Activated CD8-positive, alpha-beta memory T cell treated with anti-CD3 and anti-CD28 coated beads, Interleukin-2, amount 50 U/mL, for 48 hours (primary cell): ENCODE measurements at regions not wholly inside any gene's neighbourhood (a gene's known extent, or its start where the extent isn't known, plus 50 kb on each side); places are given as distances from the start of the nearest gene placed in this dataset.

Experiments used
- DNase-seq: peaks from one replicate; pipeline ENCODE4 v3.0.0-alpha.2; 2020

DNA sequence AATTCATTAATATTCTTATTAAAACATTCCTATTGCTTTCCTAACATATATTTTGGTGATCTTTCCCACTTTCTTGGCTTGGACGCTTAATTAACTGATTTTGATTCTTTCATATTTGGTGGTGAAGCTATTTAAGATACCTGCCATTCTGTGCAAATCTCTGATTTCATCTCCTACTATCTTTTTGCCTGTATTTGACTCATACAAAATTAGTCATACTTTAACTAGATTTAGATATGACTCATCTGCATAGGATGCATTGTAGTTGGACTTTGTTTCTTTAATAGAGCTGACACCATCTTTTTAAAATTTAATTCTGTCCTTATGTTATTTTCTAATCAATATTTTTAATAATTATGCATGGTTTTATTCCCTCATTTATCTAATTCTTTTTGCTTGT, 93.8 kb upstream of the PLPPR4 start:
- no peak for DNase-seq

DNA sequence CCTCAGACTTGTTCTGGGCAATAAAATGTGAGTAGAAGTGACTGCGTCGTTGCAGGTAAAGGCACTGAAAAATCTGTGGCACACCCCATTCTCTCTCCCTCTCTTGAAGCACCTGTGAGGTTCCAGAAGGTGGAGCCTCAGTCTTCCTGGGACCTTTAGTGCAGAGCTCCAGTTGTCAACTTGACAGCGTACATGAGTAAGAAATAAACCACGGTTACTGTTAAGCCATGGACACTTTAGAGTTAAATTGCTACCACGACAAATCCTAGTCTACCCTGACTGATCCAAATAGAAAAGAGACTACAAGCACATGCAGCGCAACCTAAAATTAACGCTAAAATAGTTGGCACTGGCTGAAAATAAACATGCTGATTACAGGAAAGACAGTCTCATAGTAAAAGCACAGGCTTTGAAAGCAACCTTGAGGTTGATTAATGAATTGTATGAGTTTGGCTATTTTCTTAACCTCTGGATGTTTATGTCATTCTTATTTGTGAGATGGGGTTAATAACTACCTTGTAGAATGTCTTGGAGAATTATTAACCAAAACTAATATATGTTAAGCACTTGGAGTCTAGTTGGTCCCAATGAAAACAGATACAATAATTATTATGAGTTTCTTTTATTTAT, 93.0 kb upstream of the PLPPR4 start:
- no peak for DNase-seq

DNA sequence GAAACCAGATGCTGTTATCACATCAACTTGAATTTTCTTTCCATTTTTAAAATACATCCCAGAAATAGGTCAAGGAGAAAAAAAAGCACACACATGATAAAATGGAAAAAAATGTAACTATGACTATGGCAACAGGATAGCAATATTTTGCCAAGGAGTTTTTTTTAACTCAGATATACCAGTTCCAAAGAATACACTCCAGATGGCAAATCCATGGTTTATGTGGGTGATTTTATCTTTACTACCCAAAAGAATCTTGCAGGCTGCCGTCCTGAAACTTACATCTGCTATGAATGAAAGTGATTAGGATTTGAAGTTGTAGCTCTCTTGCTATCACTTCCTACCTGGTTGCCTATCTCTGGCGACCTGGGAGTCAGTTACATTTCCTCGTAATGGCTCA, 91.0 kb upstream of the PLPPR4 start:
- no peak for DNase-seq

DNA sequence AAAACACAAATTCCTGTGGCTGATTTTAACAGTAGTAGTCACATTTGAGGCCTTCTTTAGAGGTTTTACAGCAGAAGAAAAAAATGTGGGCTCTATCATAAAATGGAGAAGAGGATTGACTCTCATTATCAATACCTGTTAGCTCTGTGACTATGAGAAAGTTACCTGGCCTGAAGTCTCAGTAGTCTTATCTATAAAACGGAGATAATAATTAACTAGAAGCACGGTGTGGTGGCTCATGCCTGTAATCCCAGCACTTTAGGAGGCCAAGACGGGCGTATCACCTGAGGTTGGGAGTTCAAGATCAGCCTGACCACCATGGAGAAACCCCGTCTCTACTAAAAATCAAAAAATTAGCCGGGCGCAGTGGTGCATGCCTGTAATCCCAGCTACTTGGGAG, 90.4 kb upstream of the PLPPR4 start:
- DNase-seq = no peak

DNA sequence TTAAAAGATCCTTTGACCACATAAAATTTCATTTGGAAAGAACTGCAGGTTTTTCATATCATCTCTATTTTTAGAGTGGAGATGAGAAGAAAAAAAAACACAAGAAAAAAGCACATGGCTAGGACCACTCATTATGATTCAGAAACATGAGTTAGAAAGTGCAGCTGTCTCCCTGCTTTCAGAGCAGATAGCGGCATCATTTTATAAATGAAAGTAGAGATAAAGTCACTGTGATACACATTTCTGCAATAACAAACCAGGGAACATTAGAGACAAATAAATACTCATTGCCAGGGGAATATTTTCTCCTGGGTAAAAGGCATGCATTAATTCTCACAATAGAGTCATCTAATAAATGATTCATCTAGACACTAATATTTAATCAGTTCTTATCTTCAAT, 87.5 kb upstream of the PLPPR4 start:
- DNase-seq = no peak

DNA sequence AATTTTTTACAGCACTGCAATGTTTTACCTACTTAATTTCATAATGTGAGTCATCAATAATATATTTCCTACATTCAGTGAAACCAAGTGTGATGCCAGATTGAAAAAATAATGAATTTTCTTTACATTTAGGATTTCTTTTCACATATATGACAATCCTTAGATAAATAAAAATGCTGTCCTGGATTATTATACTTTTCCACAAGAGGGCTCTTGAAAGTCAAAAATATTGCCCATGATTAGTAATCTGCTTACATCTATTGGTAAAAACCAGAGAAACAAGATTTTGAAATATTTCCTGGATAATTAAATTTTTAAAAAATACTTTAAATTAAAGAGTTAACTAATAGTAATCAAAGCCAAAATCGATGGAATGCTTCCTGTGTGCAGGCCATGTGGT, 86.8 kb upstream of the PLPPR4 start:
- no peak for DNase-seq

DNA sequence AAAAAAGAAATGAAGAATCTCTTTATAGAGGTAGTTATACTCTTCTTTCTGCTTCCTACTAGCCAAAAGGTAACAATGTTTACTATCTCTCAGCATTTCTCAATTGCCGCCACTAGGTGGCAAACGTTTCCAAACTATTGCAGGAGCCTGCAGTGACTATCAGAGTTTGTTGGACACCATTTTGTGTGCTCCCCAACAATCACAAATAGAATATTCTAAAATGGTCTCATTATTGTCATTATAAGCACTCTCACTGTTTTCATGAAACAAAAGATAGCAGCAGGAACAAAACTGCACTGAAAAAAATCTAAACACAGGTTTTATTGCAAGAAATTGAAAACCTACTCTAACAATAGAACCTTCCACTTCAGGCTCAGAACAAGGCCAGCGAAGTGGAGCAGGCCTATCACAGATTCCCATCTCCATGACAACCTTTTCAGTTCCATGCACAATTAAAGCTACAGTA, 83.9 kb upstream of the PLPPR4 start:
- peak; percentile 67 for DNase-seq

DNA sequence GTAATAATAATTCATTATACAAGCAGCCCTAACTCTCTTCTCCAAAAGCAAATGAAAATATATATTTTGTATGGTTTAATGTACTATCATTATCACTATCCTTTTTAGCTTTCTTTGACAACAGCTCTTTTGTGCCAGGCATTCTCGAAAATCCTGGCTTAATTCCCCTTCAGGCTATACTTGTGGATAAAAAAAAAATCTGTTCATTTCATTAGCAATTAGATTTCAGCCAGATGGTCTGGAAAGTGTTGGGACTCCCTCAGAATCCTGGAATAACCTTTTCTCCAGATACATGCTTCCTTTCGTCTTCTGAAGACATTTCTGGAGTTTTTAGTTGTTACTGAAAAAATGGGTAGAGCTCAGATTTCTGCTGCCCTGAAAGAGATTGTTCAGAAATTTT, 83.4 kb upstream of the PLPPR4 start:
- DNase-seq = no peak

DNA sequence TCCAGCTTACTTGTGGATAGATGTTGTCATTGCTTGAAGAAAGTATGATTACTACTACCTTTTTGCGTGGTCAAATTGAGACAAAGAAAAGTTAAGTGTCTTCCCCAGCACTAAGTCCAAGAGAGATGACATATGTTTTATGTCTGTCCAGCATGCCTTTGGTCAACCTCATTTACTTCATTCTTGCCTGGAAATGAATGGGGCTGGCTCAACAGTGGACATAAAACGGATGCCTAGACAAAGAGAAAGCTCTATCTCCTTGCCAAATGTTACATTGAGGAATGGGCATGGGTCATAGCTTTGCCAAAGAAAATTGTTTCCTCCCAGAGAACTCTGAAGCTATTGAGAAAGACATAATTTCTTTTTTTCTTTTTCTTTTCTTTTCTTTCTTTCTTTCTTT, 82.4 kb upstream of the PLPPR4 start:
- DNase-seq = no peak

DNA sequence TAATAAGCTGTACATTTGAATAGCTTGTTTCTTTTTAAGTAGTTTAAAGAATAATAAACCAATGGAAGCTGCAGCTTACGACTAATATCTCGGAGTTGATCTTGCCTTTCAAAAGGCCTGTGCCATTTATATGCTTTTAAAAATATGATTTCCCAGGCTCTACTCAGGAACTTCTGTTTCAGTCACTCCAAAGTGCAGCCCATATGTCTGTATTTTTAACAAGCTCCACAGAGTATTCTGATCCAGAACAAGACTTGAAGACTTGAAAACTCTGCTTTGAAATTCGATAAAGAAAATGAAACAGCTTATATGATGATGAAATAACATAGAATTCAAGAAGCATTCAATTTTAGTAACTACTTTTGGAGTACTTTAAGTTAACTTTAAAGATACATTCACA, 79.1 kb upstream of the PLPPR4 start:
- DNase-seq = no peak

DNA sequence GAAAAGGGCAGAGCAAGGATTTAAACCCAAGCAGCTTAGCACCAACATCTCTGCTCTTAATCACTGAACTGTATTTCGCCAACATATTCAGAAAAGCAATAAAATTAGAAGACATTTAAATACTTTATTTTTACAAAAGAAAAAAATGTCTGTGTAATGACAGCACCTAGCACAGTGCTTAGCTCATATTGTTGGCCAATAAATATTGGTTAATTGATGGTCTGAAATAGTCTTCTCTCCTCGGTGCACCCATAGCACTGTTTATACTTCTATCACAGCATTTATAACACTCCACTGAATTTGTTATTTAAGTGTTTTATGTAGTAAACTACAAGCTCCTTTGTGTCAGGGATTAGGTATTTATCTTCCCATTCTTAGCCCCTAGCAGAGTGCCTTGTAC, 70.9 kb upstream of the PLPPR4 start:
- DNase-seq = no peak

DNA sequence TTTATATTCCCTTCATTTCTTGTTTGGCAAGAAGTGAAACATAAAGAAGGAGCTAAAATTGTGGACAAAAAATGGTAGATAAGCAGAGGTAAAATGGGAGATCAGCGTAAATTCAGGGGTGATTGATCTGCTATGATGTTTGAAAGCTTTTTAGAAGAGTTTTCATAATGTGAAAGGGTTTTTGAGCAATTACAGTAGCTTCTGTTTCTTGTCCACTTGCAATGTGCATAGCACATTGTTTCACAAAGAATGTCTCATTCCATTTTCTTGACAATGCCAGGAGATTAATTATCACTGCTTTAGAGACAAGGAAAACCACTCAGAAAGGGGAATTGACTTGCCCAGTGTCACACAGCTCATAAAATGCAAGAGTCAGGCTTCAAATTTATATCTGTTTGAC, 65.9 kb upstream of the PLPPR4 start:
- no peak for DNase-seq

DNA sequence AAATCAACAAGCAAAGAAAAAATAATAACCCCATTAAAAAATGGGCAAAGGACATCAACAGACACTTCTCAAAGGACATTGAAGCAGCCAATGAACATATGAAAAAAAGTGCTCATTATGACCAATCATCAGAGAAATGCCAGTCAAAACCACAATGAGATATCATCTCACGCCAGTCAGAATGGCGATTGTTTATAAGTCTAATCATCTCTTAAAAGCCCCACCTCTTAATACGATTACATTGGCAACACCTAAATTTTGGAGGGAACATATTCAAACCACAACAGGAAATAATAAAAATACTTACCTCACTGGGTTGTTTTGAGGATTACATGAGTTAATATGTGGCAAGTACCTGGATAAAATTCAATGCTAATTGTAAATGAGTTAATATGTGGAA, 57.1 kb upstream of the PLPPR4 start:
- no peak for DNase-seq
